OCI-LY7 (cell line): ENCODE measurements at regions not wholly inside any gene's neighbourhood (a gene's known extent, or its start where the extent isn't known, plus 50 kb on each side); places are given as distances from the start of the nearest gene placed in this dataset.

Source experiments
- BruUV-seq: library from RNA; stranded (reverse); fragments of 400-500 nt; replicated peaks from 2 replicates; lab custom pipeline; 2021; lab: Mats Ljungman, UMichigan
- CTCF ChIA-PET: fragments of 300-600 bp; sonication (Branson Sonifier 250); formaldehyde crosslinking; loops from one replicate; lab custom pipeline; 2022; ENCODE audit warnings: antibody characterized with exemption; ENCODE audit not compliant: unreplicated experiment; lab: Charles Lee
- POLR2A ChIA-PET: fragments of 300-600 bp; sonication (Branson Sonifier 250); formaldehyde crosslinking; loops from one replicate; lab custom pipeline; 2022; ENCODE audit warnings: antibody characterized with exemption; lab: Charles Lee
- DNase-seq: peaks from one replicate; pipeline ENCODE4 v3.0.0-alpha.2; 2015; ENCODE audit warnings: low spot score
- H2AFZ ChIP-seq: fragments of 200-600 bp; sonication (generic), shearing (Covaris generic); 2 replicates; pipeline ENCODE4 v1.6.1; 2014; ENCODE audit warnings: mild to moderate bottlenecking, antibody characterized with exemption, low read length, moderate library complexity
- H3K27ac ChIP-seq: fragments of 200-600 bp; sonication (generic); 2 replicates; pipeline ENCODE4 v1.5.1; 2014; ENCODE audit warnings: mixed run types, low read depth, mild to moderate bottlenecking, moderate library complexity, low read length, inconsistent platforms; ENCODE audit not compliant: poor library complexity, severe bottlenecking
- H3K36me3 ChIP-seq: fragments of 200-600 bp; sonication (generic); 2 replicates; pipeline ENCODE4 v1.6.1; 2014; ENCODE audit warnings: mild to moderate bottlenecking, antibody characterized with exemption, low read length, moderate library complexity, mixed read lengths; ENCODE audit not compliant: insufficient read depth
- H3K4me1 ChIP-seq: fragments of 200-600 bp; sonication (generic); 2 replicates; pipeline ENCODE4 v1.5.1; 2014; ENCODE audit warnings: mild to moderate bottlenecking, low read length; ENCODE audit not compliant: insufficient read depth, poor library complexity, severe bottlenecking
- H3K4me2 ChIP-seq: fragments of 200-600 bp; sonication (generic); 2 replicates; pipeline ENCODE4 v1.6.1; 2014; ENCODE audit warnings: mild to moderate bottlenecking, low read length
- H3K4me3 ChIP-seq: fragments of 200-600 bp; sonication (generic); 2 replicates; pipeline ENCODE4 v1.5.1; 2014; ENCODE audit warnings: mild to moderate bottlenecking, low read depth, low read length; ENCODE audit not compliant: poor library complexity, severe bottlenecking
- H3K79me2 ChIP-seq: fragments of 200-600 bp; sonication (generic); 2 replicates; pipeline ENCODE4 v1.6.1; 2016; ENCODE audit warnings: low read depth, mild to moderate bottlenecking, low read length, moderate library complexity, mixed read lengths; ENCODE audit not compliant: insufficient read depth
- H3K9me2 ChIP-seq: fragments of 200-600 bp; sonication (generic); 2 replicates; pipeline ENCODE4 v1.6.1; 2016; ENCODE audit warnings: mild to moderate bottlenecking, low read length, mixed read lengths; ENCODE audit not compliant: insufficient read depth
- H3K9me3 ChIP-seq: fragments of 200-600 bp; sonication (generic); 2 replicates; pipeline ENCODE4 v1.6.1; 2014; ENCODE audit warnings: mild to moderate bottlenecking, mixed run types, low read length, mixed read lengths
- H4K20me1 ChIP-seq: fragments of 200-600 bp; sonication (generic); 2 replicates; pipeline ENCODE4 v1.6.1; 2014; ENCODE audit warnings: mild to moderate bottlenecking, antibody characterized with exemption, low read length, moderate library complexity, mixed read lengths; ENCODE audit not compliant: insufficient read depth
- EZH2phosphoT487 ChIP-seq: fragments of 200-600 bp; sonication (generic); IDR thresholded peaks from 2 replicates; pipeline ENCODE4 v1.6.1; 2018; ENCODE audit warnings: low read depth, borderline replicate concordance, mild to moderate bottlenecking, mixed run types, antibody characterized with exemption, low read length, moderate library complexity, mixed read lengths
- intact Hi-C: fragments of 100-400 bp; cut with micrococcal nuclease; formaldehyde crosslinking; loops from one replicate; pipeline ENCODE4 v1.10.0; 2022; ENCODE audit not compliant: unreplicated experiment
- TF ChIP-seq, protein P1 (sequence below): fragments of 200-600 bp; sonication (generic); conservative IDR thresholded peaks from 2 replicates; pipeline ENCODE4 v1.5.1; 2014; ENCODE audit warnings: mild to moderate bottlenecking, antibody characterized with exemption, low read length, moderate library complexity, mixed read lengths

DNA sequence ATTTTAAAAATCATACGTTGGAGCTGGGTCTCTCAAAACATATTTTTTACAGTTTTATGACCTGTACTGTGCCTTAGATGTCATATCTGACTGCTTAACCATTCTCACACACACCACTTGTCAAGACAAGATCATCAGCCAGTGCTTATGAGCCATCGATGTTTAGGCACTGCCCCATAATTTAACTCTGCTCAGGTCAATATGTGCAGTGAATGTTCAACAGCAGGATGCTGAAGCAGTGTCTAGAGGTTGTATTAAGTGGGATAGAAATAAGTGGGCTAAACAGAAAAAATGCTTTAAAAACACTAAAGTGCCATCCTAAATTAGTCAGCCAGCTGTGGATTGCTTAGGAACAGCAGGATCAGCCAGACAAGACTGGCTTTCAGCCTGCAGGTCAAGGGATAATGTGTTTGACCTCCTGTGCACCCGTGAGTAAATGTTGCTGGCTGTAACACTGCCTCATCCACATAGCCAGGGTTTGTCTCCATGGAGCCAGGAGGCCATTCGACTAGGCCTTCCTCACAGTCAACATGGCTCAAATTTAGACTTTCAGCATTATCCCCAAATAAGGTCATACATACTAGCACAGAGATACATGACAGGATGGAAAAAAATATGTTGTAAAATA lies 139.0 kb upstream of the NXPH2 start:
- Histone ChIP-seq H3K4me1 (no peaks in the 10 kb centered on the region), H3K9me3 (no peaks in the 10 kb centered on the region), H2AFZ (no peak overlapping the region), H3K27ac (no peak overlapping the region), H3K9me2 (no peaks in the 10 kb centered on the region), H3K4me3 (no peak overlapping the region), H4K20me1 (no peaks in the 10 kb centered on the region), H3K36me3 (no peaks in the 10 kb centered on the region), H3K79me2 (no peaks in the 10 kb centered on the region), H3K4me2 (no peak overlapping the region)
- TF ChIP-seq, protein P1, sequence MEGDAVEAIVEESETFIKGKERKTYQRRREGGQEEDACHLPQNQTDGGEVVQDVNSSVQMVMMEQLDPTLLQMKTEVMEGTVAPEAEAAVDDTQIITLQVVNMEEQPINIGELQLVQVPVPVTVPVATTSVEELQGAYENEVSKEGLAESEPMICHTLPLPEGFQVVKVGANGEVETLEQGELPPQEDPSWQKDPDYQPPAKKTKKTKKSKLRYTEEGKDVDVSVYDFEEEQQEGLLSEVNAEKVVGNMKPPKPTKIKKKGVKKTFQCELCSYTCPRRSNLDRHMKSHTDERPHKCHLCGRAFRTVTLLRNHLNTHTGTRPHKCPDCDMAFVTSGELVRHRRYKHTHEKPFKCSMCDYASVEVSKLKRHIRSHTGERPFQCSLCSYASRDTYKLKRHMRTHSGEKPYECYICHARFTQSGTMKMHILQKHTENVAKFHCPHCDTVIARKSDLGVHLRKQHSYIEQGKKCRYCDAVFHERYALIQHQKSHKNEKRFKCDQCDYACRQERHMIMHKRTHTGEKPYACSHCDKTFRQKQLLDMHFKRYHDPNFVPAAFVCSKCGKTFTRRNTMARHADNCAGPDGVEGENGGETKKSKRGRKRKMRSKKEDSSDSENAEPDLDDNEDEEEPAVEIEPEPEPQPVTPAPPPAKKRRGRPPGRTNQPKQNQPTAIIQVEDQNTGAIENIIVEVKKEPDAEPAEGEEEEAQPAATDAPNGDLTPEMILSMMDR, result no peak
- TF ChIP-seq EZH2phosphoT487, result no peak
- DNase-seq, result no peak
- CTCF ChIA-PET, result interaction anchor here (1.4 kb wide), 1 partner anchor 25 kb away, joined by 3 read pairs; no protein-coding TSS in a partner anchor
- POLR2A ChIA-PET, result no interaction called here
- intact Hi-C loops, result no loop called here
- no TSS peak for BruUV-seq

GRCh38 chr2:138910427-138910826 lies 130.2 kb upstream of the NXPH2 start:
- no peak overlapping the region for H3K4me3 ChIP-seq
- no peaks in the 10 kb centered on the region for H3K4me1 ChIP-seq
- no peak for DNase-seq
- intact Hi-C loops, result no loop called here
- H3K27ac ChIP-seq, result no peak overlapping the region
- TF ChIP-seq, protein P1, result no peak
- no peak for TF ChIP-seq EZH2phosphoT487
- H4K20me1 ChIP-seq, result no peaks in the 10 kb centered on the region
- no peaks in the 10 kb centered on the region for H3K9me2 ChIP-seq
- no peak overlapping the region for H2AFZ ChIP-seq
- H3K79me2 ChIP-seq, result no peaks in the 10 kb centered on the region
- ChIA-PET POLR2A (no interaction called here), CTCF (no interaction called here)
- H3K36me3 ChIP-seq, result no peaks in the 10 kb centered on the region
- no TSS peak for BruUV-seq
- no peak overlapping the region for H3K4me2 ChIP-seq
- H3K9me3 ChIP-seq, result no peaks in the 10 kb centered on the region

- H3K36me3 ChIP-seq, result no peaks in the 10 kb centered on the region
- no peak overlapping the region for H2AFZ ChIP-seq
- TF ChIP-seq EZH2phosphoT487, result no peak
- TF ChIP-seq, protein P1, result no peak
- BruUV-seq, result no TSS peak
- H3K4me1 ChIP-seq, result no peaks in the 10 kb centered on the region
- ChIA-PET CTCF (no interaction called here), POLR2A (no interaction called here)
- no peaks in the 10 kb centered on the region for H3K79me2 ChIP-seq
- H4K20me1 ChIP-seq, result no peaks in the 10 kb centered on the region
- no peaks in the 10 kb centered on the region for H3K9me3 ChIP-seq
- no peak overlapping the region for H3K4me3 ChIP-seq
- intact Hi-C loops, result no loop called here
- no peak overlapping the region for H3K27ac ChIP-seq
- no peak for DNase-seq
- H3K9me2 ChIP-seq, result no peaks in the 10 kb centered on the region
- H3K4me2 ChIP-seq, result no peak overlapping the region
Observed at GRCh38 chr2:138906549-138906948, 126.4 kb upstream of the NXPH2 start.
